ENCODE measurements at regions not wholly inside any gene's neighbourhood (a gene's known extent, or its start where the extent isn't known, plus 50 kb on each side); places are given as distances from the start of the nearest gene placed in this dataset.
"Not testable (repeated sequence)": the region's sequence is repeated elsewhere in the genome, so short reads cannot be mapped to it uniquely, and the experiment has no call there.

- POLR2A ChIA-PET = no interaction called here
- CTCF ChIA-PET = interaction anchor here (2.0 kb wide), 1 partner anchor 8 kb away, joined by 4 read pairs; no protein-coding TSS in a partner anchor
Measured at GRCh38 chr10:101280511-101280910, 51.2 kb upstream of the LBX1 start.

DNA sequence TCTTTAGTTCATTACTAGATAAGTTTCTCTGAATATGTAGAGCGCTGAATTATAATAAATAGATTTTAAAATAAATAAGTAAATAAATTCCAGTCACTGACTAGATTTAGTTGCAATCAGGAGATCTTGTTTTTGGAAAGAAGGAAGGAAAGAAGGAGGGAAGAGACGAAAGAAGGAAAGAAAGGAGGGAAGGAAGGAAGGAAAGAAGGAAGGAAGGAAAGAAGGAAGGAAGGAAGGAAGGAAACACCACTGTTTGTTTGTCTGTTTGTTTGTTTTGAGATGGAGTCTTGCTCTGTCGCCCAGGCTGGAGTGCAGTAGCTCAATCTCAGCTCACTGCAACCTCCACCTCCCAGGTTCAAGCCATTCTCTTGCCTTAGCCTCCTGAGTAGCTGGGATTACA is 51.7 kb upstream of the LBX1 start:
- POLR2A ChIA-PET = not testable (repeated sequence)
- CTCF ChIA-PET = interaction anchor here (2.0 kb wide), 1 partner anchor 8 kb away, joined by 4 read pairs; no protein-coding TSS in a partner anchor

DNA sequence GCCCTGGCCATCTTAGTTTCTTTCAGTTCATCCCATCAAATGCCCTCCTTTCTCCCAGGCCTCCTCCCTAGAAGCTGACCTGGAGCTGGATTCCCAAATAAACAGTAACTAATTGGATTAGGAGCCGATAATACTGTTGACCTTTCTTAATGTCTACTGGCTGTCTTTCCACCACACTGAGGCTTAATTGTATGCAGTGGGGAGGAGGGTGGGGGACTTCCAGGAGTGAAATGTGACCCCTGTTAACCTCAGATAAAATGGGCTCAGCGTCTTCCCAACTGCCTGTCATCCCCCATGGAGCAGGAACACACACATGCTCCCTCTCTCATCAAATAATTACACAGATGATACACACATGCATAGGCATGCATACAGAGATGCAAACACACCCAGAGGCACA is 53.7 kb upstream of the LBX1 start:
- ChIA-PET CTCF (interaction anchor here (0.8 to 1.4 kb wide), 3 partner anchors 9 to 287 kb away, joined by 3 read pairs; no protein-coding TSS in a partner anchor), POLR2A (no interaction called here)

DNA sequence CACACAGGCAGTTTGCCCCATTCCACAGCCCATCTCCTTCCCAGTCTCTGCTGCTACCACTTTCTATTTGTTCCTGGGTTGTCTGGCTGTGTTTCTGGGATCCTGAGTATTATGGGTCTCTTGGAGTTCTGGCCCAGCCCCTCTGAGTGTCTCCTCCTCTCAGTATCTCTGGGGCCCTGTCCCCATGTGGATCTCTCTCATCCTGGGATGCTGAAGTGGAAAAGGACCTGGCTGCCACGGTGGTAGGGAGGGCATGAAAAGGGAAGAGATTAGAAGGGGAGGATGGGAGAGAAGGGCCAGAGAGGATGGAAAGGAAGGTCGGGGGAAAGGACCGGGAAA is 54.5 kb upstream of the LBX1 start:
- CTCF ChIA-PET = interaction anchor here (0.8 kb wide), 1 partner anchor 287 kb away, joined by 3 read pairs; no protein-coding TSS in a partner anchor
- POLR2A ChIA-PET = no interaction called here

GRCh38 chr10:101284101-101284743 is 55.0 kb upstream of the LBX1 start:
- CTCF ChIA-PET = interaction anchor here (0.8 kb wide), 1 partner anchor 287 kb away, joined by 3 read pairs; no protein-coding TSS in a partner anchor
- POLR2A ChIA-PET = no interaction called here

DNA sequence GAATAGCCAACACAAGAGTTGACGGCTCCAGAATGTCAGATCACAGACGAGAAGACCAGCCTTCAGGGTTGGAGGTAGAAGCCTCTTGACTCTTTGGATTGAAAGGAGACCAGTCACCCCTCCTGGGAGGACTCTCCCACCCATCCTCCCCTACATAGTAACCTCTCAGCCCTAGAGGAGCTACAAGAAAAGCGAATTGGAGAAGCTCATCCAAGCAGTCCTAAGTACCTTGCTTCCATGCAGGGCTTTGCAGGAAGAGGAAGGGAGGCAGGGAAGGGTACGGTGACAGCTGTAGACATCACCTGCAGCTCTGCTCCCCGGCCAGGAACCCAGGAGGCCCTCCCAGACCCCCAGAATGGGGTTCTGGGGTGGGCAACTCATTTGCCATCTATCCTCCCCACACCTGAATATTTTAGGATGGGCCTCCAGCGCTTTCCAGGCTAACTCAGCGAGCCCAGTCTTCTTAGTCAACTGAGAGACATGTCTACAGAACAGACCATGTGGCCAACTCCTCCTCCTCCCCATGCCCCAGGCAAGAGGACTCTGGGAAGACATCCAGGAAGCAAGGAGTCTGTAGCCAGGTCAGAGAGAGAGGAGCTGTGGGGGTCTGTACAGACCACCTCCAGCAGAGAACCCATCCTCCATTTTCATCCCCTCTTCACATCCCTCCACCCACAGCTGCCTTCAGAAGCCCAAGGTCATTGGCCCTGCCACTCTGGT is 55.6 kb upstream of the LBX1 start:
- CTCF ChIA-PET = interaction anchor here (1.4 kb wide), 1 partner anchor 71 kb away, joined by 3 read pairs; no protein-coding TSS in a partner anchor
- POLR2A ChIA-PET = no interaction called here

GRCh38 chr10:101285519-101286070 is 56.3 kb upstream of the LBX1 start:
- CTCF ChIA-PET = interaction anchor here (1.4 kb wide), 1 partner anchor 72 kb away, joined by 3 read pairs; no protein-coding TSS in a partner anchor
- POLR2A ChIA-PET = no interaction called here

- POLR2A ChIA-PET = no interaction called here
Measured at GRCh38 chr10:101286248-101287046, 57.2 kb upstream of the LBX1 start.

DNA sequence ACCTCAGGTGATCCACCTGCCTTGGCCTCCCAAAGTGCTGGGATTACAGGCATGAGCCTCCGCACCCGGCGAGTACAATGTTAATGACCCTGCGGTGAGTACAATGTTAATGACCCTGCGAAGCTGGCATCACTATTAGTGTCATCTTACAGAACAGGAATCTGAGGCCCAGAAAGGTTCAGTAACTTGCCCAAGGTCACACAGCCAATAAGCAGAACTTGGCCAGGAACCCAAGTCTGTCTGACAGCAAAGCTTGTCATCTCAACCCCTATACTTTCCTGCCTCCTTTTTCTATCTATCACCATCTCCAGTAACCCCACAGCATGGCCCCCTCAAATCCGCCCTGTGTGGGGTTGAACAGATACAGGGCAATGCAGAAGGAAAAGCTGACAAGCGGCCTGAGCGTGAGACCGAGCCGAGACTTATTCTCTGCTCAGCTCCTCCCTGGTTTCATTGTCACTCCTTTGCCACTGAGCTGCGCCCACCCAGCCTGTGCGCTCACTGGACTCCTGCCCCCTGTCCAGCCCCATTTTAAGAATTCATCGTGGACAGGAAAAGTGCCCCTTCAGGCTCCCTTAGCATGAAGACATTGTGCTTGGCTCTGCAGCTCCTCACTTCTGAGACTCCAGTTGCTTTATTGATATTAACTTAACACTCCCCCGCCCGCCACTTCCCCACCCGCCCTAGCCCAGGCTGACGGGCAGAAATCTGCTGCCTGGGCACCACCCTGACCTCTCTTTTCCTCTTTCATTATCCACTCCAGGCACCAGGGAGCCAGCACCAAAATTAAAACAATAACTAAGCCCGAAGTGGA is 58.1 kb upstream of the LBX1 start:
- CTCF ChIA-PET = interaction anchor here (2.7 to 7.3 kb wide), 2 partner anchors 73 to 154 kb away, joined by 10 to 54 read pairs; no protein-coding TSS in a partner anchor
- POLR2A ChIA-PET = no interaction called here

More at GRCh38 chr10:101286248-101287046, 57.2 kb upstream of the LBX1 start:
- CTCF ChIA-PET = interaction anchor here (1.4 to 7.3 kb wide), 2 partner anchors 72 to 73 kb away, joined by 3 to 54 read pairs; no protein-coding TSS in a partner anchor

DNA sequence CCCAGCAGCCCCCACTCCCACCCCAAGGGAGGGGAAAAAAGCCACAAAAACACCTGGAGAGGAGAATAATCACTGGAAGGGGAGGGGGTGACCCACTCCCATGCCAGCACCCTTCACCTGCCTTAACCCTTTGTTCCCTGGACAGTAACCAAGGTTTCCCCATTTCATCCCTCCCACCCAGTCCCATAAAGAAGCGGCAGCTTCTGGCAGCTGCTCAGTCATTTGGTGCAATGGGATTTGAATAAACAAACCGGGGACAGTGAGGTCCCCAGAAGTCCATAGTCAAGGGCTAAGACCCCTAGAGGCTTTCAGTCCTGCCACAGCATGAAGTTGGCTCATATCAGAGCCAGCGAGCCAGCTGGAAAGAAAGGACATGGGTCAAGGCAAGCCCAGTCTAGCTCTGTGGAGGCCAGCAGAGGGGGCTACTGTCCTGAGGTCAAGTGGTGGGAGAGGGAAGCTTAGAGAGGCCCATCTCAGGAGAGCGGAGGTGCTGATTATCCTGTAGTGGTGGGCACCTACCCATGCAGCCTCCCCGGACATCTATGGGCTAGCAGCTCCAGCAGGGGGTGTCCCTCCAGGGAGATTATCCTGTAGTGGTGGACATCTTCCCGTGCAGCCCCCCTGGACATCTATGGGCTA is 58.9 kb upstream of the LBX1 start:
- ChIA-PET CTCF (interaction anchor here (1.5 to 7.3 kb wide), 3 partner anchors 74 to 179 kb away, joined by 5 to 54 read pairs (median 10); no protein-coding TSS in a partner anchor), POLR2A (no interaction called here)

DNA sequence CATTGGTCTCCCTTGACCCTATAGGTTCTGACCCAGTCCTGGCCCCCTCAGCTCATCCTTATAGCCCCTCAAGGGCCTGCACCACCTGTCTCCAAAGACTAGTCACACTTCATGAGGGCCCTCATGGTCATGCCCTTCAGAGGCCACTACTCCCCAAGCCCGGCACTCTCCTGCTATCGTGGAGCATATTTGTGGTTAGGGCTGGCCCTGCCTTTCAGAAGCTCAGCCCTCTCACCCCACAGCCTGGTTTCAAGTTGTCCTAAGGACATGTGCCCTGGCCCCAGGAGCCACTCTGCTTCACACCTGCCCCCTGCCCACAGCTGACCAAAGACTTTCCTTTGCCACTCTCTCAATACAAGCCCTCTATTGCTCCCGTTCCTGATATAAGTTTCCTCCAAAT is 60.3 kb upstream of the LBX1 start:
- ChIA-PET POLR2A (no interaction called here), CTCF (interaction anchor here (1.5 to 7.3 kb wide), 4 partner anchors 75 to 280 kb away, joined by 4 to 54 read pairs (median 8); no protein-coding TSS in a partner anchor)

- POLR2A ChIA-PET = no interaction called here
- CTCF ChIA-PET = interaction anchor here (1.5 to 7.3 kb wide), 5 partner anchors 76 to 280 kb away, joined by 4 to 54 read pairs (median 7); no protein-coding TSS in a partner anchor
Measured at GRCh38 chr10:101290431-101290830, 61.2 kb upstream of the LBX1 start.

GRCh38 chr10:101290881-101291280 is 61.6 kb upstream of the LBX1 start:
- POLR2A ChIA-PET = no interaction called here
- CTCF ChIA-PET = interaction anchor here (1.4 to 7.3 kb wide), 5 partner anchors 14 to 280 kb away, joined by 4 to 54 read pairs (median 6); no protein-coding TSS in a partner anchor

DNA sequence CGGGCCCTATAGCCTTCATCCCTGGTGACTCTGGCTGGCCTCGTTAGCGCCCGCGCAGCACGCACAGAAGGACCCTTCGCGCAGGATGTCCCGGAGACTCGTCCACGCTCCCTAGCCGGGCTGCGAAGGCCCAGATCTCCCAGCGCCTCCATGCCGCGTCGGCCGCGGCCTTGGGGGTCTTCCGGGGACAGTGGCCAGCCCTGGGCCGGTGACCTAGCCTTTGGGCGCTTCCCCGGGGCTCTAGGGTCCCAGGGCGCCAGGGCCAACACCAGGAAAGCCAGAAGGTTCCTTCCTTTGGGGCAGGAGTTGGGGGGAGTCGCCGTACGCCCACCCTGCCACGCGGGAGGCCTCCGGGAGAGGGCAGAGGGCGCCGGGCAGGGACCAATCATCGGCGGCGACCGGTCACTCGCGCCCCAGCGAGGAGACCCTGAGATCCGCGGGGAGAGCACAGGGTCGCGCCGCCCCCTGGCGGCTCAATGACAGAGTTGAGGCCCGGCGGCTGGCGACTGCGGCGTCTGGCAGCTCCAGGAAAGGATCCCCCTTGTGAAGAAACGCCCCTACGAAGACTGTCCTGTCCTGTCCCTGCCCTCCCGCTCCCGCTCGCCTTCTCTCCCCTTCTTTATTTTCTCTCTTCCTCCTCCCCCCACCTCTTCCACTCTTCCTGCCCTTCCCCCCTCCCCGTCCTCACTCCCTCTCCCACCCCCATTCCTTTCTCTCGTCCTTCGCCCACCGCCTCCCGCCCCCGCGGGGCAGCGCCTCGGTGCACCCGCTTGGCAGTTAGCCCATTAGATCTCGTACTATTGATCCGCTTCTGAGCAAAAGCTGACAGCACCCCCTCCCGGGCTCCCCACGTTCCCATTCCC is 62.3 kb upstream of the LBX1 start:
- POLR2A ChIA-PET = interaction anchor here (0.6 kb wide), 1 partner anchor 65 kb away, joined by 3 read pairs; no protein-coding TSS in a partner anchor

DNA sequence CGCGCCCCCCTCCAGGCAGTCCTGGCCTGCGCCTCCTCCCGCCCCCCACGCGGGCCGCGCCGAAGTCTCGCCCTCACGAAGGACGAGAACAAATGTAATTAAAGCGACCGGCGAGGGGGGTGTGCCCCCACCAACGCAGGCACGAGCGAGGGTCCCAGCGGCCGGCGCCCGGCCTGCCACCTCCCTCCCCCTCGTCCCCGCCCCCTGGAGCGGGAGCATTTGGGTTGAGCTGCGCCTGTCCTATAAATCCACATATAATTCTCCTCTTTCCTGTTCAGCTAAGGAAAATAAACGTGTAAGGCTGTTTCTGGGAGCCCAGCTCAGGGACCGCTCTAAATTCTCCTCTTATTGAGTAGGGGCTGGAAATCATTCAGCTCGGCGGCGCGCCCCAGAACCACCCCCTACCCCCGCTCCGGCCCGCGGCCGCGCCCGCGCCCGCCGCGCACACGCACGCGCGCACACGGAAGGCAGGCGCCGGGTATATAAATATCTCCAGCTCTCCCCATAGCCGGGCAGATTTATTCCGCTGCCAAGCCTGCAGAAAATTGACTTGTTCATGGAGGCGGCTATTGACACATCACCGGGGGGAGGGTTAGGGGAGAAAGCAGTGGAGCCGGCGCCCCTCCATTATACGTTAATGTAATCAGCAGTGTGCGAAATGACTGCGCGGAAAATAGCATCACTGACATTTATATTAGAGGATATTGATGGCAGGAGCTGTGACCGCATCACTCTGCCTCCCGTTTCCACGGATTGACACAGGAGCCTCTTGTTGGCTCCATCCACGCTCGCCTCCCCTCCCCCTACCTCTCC is 61.6 kb upstream of the BTRC start:
- ChIA-PET CTCF (interaction anchor here (0.6 to 7.3 kb wide), 19 partner anchors 10 to 337 kb away, joined by 3 to 54 read pairs (median 3); no protein-coding TSS in a partner anchor), POLR2A (interaction anchor here (0.6 kb wide), 1 partner anchor 66 kb away, joined by 3 read pairs; no protein-coding TSS in a partner anchor)

More for the DNA sequence above, 62.3 kb upstream of the LBX1 start:
- CTCF ChIA-PET = interaction anchor here (0.6 to 7.3 kb wide), 19 partner anchors 9 to 336 kb away, joined by 3 to 54 read pairs (median 3); no protein-coding TSS in a partner anchor
